GM19043 (cell line): ENCODE measurements at regions not wholly inside any gene's neighbourhood (a gene's known extent, or its start where the extent isn't known, plus 50 kb on each side); places are given as distances from the start of the nearest gene placed in this dataset.

ENCODE experiments used
- ATAC-seq: cut with Tn5 transposase; IDR thresholded peaks from one replicate; pipeline ENCODE4 v1.9.1; 2021; ENCODE audit warnings: low read depth; ENCODE audit not compliant: unreplicated experiment

DNA sequence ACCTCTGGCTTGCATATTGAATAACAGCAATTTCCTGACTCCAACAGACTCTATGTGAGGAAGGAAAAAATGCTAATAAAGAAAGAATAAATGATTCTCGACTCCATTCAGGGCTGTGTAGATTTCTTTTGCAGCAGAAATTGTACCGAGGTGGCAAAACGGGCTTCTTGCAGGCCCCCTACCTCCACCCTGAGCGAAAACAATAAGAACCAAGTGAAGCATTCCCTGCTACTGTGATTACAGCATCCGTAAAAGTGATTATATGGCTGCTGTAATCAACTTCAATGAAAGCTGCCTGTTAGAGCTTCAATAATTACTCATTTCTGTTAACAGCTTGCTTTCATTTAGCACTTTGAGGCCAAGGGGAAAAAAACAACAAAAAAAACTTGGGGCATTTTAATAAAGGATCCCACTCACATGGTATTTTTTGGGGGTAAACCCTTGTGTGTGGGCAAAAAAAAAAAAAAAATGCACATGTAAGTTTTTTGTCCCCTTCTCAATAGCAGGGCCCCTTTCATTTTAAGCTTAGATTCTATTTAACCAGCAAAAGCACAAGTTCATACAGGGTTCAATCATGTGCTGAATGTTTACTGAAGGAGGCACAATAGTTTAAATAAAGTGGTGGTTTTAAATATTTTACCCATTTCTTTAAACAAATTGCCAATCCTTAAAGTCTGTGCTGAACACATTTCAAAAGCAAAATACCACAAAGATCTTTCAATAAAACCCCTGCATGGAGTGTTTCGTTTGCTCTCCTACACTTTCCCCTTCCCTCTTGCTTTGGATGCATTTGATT lies 271.6 kb downstream of the LMO4 start:
- no peak for ATAC-seq

GRCh38 chr1:87600854-87601253 lies 272.2 kb downstream of the LMO4 start:
- no peak for ATAC-seq

DNA sequence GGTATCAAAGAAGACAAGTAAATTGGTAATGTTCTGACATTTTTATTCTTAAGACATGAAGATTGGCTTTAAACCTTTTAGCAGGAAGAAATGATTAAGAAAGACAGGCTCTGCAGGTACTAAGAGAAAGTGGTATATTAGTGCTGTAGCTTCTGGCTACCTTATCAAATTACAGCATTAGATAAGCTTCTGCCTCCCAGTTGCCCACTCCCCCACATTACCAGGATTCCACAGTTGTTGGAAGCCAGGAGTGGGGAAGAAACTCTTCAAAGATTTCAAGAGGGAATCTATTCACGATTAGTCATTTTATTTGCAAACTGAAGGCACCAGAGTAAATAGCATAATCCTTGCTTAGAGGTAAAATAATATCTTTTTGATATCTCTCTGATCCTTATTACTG lies 274.9 kb downstream of the LMO4 start:
- no peak for ATAC-seq

- ATAC-seq: no peak
Measured at GRCh38 chr1:87612956-87613355, 284.3 kb downstream of the LMO4 start.

- ATAC-seq: no peak
Measured at GRCh38 chr1:87615491-87615890, 286.8 kb downstream of the LMO4 start.

DNA sequence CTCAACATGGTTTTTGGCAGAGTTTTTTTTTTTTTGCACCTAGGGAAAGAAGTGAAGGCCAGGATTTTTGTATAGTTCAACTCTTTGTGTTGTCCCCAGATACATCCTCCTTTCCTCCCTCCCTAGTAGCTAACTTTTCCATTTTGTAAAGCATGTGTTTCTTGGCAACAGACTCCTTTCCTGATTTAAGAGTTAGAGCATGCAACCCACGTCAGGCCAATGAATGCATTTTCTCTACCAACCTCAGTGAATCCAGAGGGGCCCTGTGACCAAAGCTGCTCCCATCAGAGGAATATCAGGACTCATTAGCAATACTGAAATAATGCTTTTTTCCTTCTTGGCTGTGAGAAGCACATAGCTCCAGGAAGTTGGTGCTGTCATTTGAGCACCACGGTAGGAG lies 287.2 kb downstream of the LMO4 start:
- ATAC-seq: no peak

GRCh38 chr1:87620807-87621206 lies 292.1 kb downstream of the LMO4 start:
- no peak for ATAC-seq

GRCh38 chr1:87629673-87630072 lies 301.0 kb downstream of the LMO4 start:
- ATAC-seq: no peak

GRCh38 chr1:87632232-87632631 lies 303.6 kb downstream of the LMO4 start:
- ATAC-seq: no peak

DNA sequence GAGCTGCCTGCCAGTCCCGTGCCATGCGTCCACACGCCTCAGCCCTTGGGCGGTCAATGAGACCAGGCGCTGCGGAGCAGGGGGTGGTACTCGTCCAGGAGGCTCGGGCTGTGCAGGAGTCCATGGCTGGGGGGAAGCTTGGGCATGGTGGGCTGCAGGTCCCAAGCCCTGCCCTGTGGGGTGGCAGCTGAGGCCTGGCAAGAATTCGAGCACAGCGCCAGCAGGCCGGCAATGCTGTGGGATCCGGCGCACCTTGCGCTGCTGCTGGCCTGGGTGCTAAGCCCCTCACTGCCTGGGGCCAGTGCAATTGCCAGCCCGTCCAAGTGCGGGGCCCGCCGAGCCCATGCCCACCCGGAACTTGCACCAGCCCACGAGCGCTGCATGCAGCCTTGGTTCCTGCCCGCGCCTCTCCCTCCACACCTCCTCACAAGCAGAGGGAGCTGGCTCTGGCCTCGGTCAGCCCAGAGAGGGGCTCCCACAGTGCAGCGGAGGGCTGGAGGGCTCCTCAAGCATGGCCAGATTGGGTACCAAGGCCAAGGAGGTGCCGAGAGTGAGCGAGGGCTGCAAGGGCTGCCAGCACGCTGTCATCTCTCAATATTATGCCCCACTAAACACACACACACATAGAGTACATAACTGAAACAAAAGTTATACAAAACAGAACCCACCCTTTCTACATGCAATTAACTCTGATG lies 307.7 kb downstream of the LMO4 start:
- no peak for ATAC-seq

DNA sequence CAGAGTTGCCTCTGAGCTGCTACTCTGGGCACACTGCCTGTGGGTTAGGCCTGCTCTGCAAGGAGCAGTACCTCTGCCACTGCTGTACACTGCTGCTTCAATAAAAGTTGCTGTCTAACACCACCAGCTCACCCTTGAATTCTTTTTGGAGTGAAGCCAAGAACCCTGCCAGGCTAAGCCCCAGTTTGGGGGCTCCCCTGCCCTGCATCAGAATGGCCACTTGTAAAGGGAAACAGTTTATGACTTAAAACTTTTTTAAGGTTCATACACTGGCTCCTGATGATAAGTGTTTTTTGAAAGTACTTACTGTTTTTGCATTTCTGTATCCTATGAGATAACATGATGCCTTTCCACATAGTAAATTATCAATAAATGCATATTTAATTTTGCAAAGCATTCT lies 310.0 kb downstream of the LMO4 start:
- no peak for ATAC-seq

- no peak for ATAC-seq
Measured at GRCh38 chr1:87641996-87642395, 313.3 kb downstream of the LMO4 start.

DNA sequence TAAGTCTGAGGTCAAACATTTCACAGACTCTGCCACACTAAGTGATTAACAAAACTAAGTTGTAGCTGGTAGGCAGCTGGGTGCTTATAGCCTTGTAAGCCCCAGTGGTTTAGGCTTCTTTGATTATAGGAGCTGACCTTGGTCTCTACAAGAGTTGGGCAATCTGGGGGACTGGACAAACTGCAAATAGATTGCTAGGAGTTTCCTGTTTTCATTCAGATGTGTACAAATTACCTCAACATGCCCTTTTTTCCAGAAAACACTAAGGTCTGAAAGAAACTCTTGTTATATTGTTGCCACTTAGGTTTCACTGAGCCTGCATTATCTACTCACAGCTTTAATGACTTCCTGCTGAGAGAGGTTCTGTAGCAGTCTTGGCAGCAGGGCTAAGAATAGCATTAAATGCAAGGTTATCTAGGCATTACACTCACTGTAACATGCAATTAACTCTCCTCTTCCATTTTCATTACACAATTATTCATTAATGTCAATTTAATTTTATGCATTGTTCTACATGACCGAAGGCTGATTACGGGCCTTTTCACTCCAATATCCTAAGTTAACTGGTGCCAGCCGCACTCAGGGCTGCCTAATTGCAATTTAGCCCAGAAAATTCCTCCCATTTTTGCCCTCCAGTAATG lies 314.0 kb downstream of the LMO4 start:
- ATAC-seq: no peak

GRCh38 chr1:87644033-87644578 lies 315.4 kb downstream of the LMO4 start:
- no peak for ATAC-seq

- ATAC-seq: no peak
Measured at GRCh38 chr1:87644579-87645190, 316.0 kb downstream of the LMO4 start.

GRCh38 chr1:87647430-87648177 lies 318.9 kb downstream of the LMO4 start:
- no peak for ATAC-seq

- no peak for ATAC-seq
Measured at GRCh38 chr1:87648323-87649119, 319.8 kb downstream of the LMO4 start.

DNA sequence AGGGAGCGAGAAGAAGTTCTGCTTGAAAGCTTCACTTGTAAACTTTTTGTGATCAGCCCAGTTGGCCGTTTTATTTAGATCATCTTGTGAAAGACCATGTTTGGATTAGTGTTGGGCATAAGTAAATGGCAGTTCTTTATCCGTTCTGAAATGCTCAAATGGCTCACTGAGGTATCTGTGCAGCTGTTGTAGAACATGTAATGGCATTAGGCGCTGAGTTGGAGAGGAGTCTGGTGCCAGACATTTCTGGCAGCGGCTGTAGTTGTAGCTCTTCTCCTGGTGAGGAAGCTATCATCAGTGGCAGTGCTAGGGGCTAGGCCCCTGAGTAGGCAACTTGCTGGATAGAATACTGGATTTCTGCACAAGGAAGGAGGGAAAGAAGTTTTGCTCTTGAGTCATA lies 321.6 kb downstream of the LMO4 start:
- no peak for ATAC-seq

DNA sequence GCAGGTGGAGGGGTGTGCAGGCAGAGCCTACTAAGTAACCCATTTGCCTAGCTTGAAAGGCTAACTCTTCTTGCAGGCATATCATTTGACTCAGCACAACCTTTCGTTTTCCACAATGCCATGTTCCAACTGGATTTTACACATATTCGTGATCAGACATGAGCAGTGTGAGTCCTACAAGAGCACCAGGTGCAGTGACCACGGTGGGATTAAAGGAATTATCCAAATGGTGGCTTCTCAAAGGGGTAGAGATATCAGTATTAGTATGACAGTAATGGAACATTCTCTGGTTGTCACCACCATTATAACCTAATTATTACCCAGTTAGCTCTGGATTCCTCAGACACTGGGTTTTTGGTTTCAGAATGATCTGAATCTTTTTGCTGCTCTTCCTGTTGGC lies 323.5 kb downstream of the LMO4 start:
- no peak for ATAC-seq

GRCh38 chr1:87665151-87665550 lies 336.5 kb downstream of the LMO4 start:
- ATAC-seq: no peak
